PFSK-1 (cell line): ENCODE measurements at regions not wholly inside any gene's neighbourhood (a gene's known extent, or its start where the extent isn't known, plus 50 kb on each side); places are given as distances from the start of the nearest gene placed in this dataset.

Source experiments
- FOXP2 ChIP-seq: optimal IDR thresholded peaks from 2 replicates; pipeline ENCODE3; 2011; ENCODE audit warnings: borderline replicate concordance, control low read depth, inconsistent platforms; ENCODE audit not compliant: insufficient read depth; ENCODE audit errors: extremely low read length, extremely low read depth
- POLR2AphosphoS5 ChIP-seq: IDR thresholded peaks from 2 replicates; pipeline ENCODE4 v1.6.1; 2012; ENCODE audit warnings: low read depth, mild to moderate bottlenecking, control low read depth, low read length, moderate library complexity
- REST ChIP-seq, 2 experiments: IDR thresholded peaks; 2 replicates each; pipeline versions ENCODE4 v1.6.1 to v1.8.0; 2011 to 2012; ENCODE audit warnings: low read depth in 2 of 2, low read length in 2 of 2, control low read depth in 1 of 2, inconsistent platforms in 1 of 2, mild to moderate bottlenecking in 1 of 2, moderate library complexity in 1 of 2; ENCODE audit not compliant: insufficient read depth in 1 of 2
- SIN3A ChIP-seq: IDR thresholded peaks from 2 replicates; pipeline ENCODE4 v1.6.1; 2012; ENCODE audit warnings: mild to moderate bottlenecking, low read length, moderate library complexity, borderline replicate concordance; ENCODE audit not compliant: insufficient read depth
- TAF1 ChIP-seq: IDR thresholded peaks from 2 replicates; pipeline ENCODE4 v1.6.1; 2012; ENCODE audit warnings: low read length, control low read depth, borderline replicate concordance; ENCODE audit not compliant: insufficient read depth

DNA sequence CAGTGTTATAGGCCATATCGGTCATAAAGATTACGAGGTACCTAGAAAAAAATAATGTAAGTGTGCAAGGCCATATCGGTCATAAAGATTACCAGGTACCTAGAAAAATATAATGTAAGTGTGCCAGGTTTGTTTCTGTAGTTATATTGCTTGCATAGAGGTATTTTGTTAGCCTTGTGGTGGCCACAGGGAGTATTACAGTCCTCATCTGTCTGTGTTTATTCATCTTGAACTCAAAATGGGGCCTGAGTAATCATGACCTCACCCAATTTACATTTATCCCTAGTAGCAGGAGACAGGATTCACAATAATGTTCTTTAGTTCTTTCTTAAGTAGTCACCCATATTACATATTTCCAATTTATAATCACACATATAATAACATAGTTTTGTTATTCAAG is 459.7 kb downstream of the MID1IP1 start:
- TF ChIP-seq FOXP2 (no peak), SIN3A (no peak), POLR2AphosphoS5 (no peak), REST (IDR thresholded peaks at IDR 0.05; ENCODE audit: insufficient read depth in 1 of 2, low read depth in 2 of 2, low read length in 2 of 2) (no peak), TAF1 (no peak)

- TF ChIP-seq FOXP2 (no peak), TAF1 (no peak), SIN3A (no peak), REST (IDR thresholded peaks at IDR 0.05; ENCODE audit: insufficient read depth in 1 of 2, low read depth in 2 of 2, low read length in 2 of 2) (no peak), POLR2AphosphoS5 (no peak)
These were observed 460.3 kb downstream of the MID1IP1 start for GRCh38 chrX:39261446-39262147.

DNA sequence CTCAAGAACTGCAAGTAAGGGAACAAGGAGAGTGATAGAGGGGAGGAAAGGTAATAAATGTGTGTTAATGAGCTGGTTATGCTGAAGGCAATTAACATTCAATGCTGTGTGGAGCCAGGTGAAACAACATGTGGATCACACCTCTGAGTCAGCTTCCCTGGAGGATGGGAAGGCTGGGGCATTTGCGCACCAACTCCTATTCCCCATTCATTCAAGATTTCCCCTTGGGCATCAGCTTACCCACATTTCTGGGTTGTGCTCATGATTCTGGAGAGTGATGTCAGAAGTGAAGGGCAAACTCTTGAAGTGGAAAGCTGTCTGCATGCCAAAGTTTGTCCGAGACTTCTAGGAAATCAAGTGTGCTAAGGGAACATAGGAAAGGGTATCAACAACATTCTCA is 461.4 kb downstream of the MID1IP1 start:
- TF ChIP-seq REST (IDR thresholded peaks at IDR 0.05; ENCODE audit: insufficient read depth in 1 of 2, low read depth in 2 of 2, low read length in 2 of 2) (no peak), SIN3A (no peak)

- TF ChIP-seq POLR2AphosphoS5 (no peak), TAF1 (no peak), REST (IDR thresholded peaks at IDR 0.05; ENCODE audit: insufficient read depth in 1 of 2, low read depth in 2 of 2, low read length in 2 of 2) (no peak), SIN3A (no peak), FOXP2 (no peak)
These were observed 462.8 kb downstream of the MID1IP1 start for GRCh38 chrX:39264023-39264422.

DNA sequence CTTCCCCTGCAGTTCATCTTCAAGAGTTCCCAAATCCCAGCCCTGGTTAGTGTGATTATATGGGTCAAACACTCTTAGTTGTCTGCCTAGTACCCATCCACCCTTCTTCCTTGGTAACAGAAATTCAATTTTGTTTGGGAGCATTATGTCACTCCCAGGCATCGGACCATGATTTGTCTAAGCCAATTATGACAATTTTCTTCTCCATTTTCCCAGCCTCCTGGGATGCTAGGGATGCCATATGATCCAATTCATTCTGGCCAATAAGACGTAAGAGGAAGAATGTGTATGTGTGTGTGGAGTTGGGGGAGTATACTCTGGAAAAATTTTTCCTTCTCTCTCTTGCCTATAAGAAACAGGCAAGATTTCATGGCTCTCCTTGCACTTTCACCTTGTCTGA is 465.9 kb downstream of the MID1IP1 start:
- TF ChIP-seq SIN3A = no peak
- TF ChIP-seq FOXP2 = no peak
- TF ChIP-seq POLR2AphosphoS5 = no peak
- no peak for TF ChIP-seq TAF1
